Large intestine (tissue), 3 donors: ENCODE measurements at regions not wholly inside any gene's neighbourhood (a gene's known extent, or its start where the extent isn't known, plus 50 kb on each side); places are given as distances from the start of the nearest gene placed in this dataset.

Source experiments
- DNase-seq, 2 donors: peaks; one replicate each; pipeline versions ENCODE4 v3.0.0 to v3.0.0-alpha.2; 2013
- H3K27ac ChIP-seq: one replicate; pipeline ENCODE4 v1.5.1; 2013; ENCODE audit warnings: low read length
- H3K27me3 ChIP-seq: 2 replicates; pipeline ENCODE4 v1.6.1; 2013; ENCODE audit warnings: low read length; ENCODE audit not compliant: control insufficient read depth, insufficient read depth
- H3K36me3 ChIP-seq: 2 replicates; pipeline ENCODE4 v1.6.1; 2013; ENCODE audit warnings: low read length; ENCODE audit not compliant: control insufficient read depth, insufficient read depth
- H3K4me1 ChIP-seq: one replicate; pipeline ENCODE4 v1.6.1; 2013; ENCODE audit warnings: low read length; ENCODE audit not compliant: control insufficient read depth, insufficient read depth
- H3K4me3 ChIP-seq: one replicate; pipeline ENCODE4 v1.5.1; 2013; ENCODE audit warnings: low read length
- H3K9me3 ChIP-seq: one replicate; pipeline ENCODE4 v1.6.1; 2013; ENCODE audit warnings: mild to moderate bottlenecking, low read depth, low read length, moderate library complexity; ENCODE audit not compliant: control insufficient read depth
- WGBS: methylation state at CpG from one replicate; pipeline ENCODE4 v1.1.5; 2013; ENCODE audit warnings: low lambda C conversion rate; ENCODE audit not compliant: insufficient coverage; 5-methylcytosine and 5-hydroxymethylcytosine counted together

DNA sequence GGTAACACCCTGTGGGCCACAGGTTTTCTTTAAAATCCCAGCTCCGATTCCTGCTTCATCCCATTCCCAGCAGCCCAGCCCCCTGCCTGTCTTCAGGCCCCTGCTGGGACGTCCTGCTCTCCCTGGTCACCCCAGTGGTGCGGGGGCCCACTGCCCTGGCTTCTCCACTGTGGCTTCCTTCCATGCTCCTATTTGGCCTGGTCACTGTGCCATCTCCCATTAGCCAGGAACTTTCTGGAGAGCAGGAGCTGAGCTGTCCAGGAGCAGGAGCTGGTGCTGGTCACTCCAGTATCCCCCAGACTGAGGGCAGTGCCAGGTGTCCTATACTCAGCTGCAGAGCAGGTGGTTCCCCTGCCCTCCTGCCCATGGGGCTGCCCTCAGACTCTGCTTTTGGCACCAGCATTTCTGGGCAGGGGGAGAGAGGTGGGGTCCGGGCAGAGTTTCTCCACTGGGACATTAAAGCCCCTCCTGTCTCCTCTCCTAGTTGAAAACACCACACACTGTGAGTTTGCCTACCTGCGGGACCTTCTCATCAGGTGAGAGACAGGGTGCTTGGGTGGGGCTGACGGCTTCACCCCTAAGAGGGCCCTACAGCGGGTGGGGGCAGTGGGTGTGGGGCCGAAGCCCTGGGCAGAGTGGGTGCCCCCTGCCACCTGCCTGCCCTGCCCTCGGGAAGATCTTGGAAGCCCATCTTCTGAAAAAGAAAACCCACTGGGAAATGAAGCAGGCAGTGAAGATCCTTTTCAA lies 356.2 kb downstream of the SEC14L1 start:
- WGBS, result no CpG with 5 or more reads among the region's 9 CpGs
- Histone ChIP-seq H3K9me3 (no peaks in the 10 kb centered on the region), H3K36me3 (peaks cover 78% of the 10 kb centered on the region), H3K27ac (no peak overlapping the region), H3K4me3 (no peak overlapping the region), H3K27me3 (no peaks in the 10 kb centered on the region), H3K4me1 (no peaks in the 10 kb centered on the region)
- DNase-seq, result no peak

DNA sequence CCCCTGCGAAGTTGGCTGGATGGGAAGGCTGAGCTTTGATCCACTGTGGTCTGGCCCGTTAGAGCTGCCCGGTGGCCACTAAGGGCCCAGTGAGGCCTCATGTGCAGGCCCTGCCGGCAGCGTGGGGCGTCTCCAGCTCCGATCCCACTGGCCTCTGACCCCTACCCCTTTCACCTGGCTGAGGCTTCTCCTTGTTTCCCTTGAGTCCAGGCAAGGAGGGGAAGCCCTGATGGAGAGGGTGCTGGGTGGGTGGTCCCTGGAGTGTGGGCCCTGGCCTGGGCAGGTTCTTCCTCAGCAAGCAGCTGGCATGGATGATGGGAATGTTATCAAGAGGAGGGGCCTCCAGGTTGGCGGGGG lies 356.8 kb downstream of the SEC14L1 start:
- Histone ChIP-seq H3K36me3 (peaks cover 72% of the 10 kb centered on the region), H3K4me1 (no peaks in the 10 kb centered on the region), H3K27me3 (no peaks in the 10 kb centered on the region), H3K4me3 (no peak overlapping the region), H3K9me3 (no peaks in the 10 kb centered on the region), H3K27ac (no peak overlapping the region)
- no peak for DNase-seq
- WGBS, result no CpG with 5 or more reads among the region's 8 CpGs

DNA sequence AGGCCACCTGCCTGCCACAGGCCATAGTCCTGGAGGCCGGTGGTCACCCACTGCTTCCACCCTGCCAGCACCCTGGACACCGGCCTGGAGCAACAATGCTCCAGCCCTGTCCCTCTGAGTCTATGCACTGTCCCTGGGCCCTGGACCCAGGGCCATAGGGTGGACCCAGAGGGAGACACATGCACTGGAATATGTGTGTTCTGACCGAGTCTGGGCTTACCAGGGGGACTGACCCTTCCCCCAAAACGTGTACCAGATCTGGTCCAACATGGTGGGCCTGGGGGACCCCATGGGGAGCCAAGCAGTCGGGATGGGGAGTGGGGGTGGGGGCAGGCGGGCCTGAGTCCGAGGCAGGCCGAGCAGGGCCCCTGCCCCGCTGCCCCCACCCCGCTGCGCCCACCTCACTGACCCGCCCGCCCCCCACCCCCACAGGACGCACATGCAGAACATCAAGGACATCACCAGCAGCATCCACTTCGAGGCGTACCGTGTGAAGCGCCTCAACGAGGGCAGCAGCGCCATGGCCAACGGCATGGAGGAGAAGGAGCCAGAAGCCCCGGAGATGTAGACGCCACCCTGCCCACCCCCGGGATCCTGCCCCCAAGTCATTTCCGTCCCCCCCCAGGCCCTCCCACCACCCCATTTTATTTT lies 357.4 kb downstream of the SEC14L1 start:
- peaks cover 66% of the 10 kb centered on the region for H3K36me3 ChIP-seq
- H3K9me3 ChIP-seq, result no peaks in the 10 kb centered on the region
- DNase-seq, result no peak
- H3K27ac ChIP-seq, result no peak overlapping the region
- no peak overlapping the region for H3K4me3 ChIP-seq
- H3K4me1 ChIP-seq, result no peaks in the 10 kb centered on the region
- no CpG with 5 or more reads among the region's 25 CpGs for WGBS
- no peaks in the 10 kb centered on the region for H3K27me3 ChIP-seq

DNA sequence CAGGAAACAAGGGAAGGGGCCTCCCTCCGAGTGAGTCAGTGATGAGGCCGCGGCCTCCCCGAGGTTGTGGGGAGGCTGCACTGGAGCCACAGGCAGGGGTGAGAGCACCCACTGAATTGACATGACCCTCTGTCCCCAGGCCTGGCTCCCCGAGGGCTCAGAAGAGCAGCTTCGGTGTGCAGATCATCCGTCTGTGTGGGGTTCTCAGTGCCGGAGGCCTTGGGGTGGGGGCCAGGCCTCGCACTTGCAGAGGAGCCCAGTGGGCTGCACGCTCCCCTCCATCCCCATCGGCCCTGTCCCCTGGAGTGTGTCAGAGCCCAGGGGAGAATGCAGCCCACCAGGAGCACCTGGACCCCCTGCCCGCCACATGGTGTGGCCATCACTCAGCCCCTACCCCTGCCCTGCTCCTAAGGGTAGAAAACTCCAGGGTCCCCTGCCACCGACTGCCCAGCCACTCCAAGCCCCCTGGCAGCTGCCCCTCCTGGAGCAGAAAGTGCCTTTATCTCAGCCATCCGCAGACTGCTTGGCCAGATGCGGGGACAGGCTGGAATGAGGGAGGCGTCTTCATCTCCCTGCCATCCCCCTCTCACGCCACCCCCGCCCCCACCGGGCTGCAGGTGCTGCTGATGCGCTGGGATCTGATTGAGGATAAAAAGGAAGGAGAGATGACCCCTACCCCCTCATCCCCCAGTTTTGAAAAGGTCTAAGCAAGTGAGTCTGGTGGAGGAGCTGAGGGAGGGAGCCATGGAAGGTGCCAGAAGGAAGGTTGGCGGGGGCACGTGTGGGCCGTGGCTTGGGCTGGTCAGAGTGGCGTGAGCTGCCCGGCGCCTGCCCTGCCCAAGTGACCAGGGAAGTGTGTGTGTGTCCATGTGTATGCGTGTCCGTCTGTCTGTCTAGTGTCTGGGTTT lies 358.3 kb downstream of the SEC14L1 start:
- Histone ChIP-seq H3K36me3 (peaks cover 59% of the 10 kb centered on the region), H3K9me3 (no peaks in the 10 kb centered on the region), H3K27me3 (no peaks in the 10 kb centered on the region), H3K27ac (no peak overlapping the region), H3K4me3 (no peak overlapping the region), H3K4me1 (no peaks in the 10 kb centered on the region)
- no peak for DNase-seq
- no CpG with 5 or more reads among the region's 28 CpGs for WGBS

DNA sequence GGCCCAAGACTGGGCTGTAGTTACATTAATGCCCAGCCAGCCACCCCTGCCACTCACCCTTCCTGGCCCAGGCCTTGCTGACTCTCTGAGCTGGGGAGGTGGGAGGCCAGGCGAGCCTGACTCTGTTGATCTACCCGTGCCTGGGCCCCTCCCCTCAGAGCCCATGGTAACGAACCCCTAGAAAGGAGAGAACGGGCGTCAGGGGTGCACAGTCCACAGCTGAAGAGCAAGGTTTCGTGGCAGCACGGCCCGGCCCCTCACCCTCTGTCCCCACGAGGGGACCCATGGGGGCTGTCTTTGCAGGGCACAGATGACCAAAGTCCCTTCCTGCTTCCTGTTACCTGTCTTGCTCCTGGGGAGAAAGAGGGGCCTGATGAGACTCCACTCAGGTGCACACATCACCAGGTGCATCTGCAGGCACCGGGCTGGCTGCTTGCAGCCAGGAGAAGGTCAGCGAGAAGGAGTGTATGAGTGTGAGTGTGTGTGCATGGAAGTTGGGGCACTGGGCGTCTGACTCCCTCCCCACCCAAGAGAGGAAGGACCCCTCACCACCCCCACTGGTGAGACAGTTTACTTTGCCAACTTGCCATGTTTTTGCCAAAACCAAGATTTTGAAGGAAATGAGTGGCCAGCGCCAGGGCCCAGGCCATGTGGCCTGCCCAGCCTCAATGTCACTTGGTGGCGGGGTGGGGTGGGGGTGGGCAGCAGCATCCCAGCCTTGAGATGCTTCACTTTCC lies 359.1 kb downstream of the SEC14L1 start:
- no peak for DNase-seq
- H3K4me3 ChIP-seq, result no peak overlapping the region
- H3K36me3 ChIP-seq, result peaks cover 52% of the 10 kb centered on the region
- H3K9me3 ChIP-seq, result no peaks in the 10 kb centered on the region
- WGBS, result no CpG with 5 or more reads among the region's 14 CpGs
- H3K4me1 ChIP-seq, result no peaks in the 10 kb centered on the region
- H3K27ac ChIP-seq, result no peak overlapping the region
- H3K27me3 ChIP-seq, result no peaks in the 10 kb centered on the region

DNA sequence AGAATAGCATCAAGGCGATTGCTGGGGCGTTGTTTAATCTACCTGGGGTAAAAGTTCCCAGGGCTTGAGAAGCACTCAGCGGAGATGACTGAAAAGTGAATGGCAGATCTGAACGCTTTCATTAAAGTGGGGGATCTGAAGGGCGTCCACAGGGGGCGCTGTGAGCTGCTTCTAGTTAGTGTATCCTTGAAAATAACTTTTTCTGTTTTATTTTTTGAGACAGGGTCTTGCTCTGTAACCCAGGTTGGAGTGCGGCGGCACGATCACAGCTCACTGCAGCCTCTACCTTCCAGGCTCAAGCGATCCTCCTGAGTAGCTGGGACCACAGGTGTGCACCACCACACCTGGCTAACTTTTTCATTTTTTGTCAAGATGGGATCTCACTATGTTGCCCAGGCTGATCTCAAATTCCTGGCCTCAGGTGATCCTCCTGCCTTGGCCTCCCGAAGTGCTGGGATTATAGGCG lies 360.4 kb downstream of the SEC14L1 start:
- Histone ChIP-seq H3K4me3 (no peak overlapping the region), H3K36me3 (peaks cover 42% of the 10 kb centered on the region), H3K27ac (no peak overlapping the region), H3K9me3 (no peaks in the 10 kb centered on the region), H3K4me1 (no peaks in the 10 kb centered on the region), H3K27me3 (no peaks in the 10 kb centered on the region)
- no CpG with 5 or more reads among the region's 12 CpGs for WGBS
- no peak for DNase-seq

DNA sequence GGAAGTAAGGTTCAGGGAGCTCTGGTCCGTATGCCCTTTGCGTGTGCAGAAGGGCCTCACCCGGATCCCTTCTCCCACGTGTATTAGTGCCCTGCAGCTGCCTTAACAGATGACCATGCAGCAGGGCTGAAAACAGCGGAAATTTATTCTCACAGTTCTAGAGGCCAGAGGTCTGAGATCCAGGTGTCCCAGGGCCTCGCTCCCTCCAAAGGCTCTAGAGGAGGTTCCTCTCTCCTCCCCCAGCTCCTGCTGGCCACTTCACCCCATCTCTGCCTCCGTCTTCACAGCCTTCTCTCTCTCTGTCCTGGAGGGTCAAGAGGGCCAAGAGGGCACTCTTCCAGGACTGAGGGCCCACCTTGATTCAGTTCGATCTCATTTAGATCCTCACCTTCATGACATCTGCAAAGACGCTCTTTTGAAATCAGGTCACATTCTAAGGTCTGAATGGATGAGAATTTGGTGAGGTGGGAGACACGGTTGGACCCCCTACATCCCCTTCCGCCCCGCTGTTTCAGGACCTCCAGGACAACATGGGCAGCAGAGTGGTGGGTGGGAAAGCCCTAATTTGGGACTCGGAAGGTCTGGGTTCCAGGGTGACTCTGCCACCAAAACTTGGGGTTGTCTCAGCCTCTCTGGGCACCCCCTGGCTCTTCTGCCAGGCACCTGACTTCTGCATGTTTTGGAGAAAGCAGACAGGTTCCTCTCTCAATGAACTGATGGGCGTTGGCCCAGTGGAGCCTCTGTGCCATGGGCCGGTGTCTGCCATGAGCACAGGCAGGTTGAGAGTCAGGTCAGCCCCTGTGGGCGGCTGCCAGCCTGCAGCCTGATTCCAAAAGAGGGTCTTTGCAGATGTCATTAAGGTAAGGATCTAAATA lies 361.2 kb downstream of the SEC14L1 start:
- no peak for DNase-seq
- Histone ChIP-seq H3K4me3 (no peak overlapping the region), H3K27ac (no peak overlapping the region), H3K36me3 (peaks cover 33% of the 10 kb centered on the region), H3K4me1 (no peaks in the 10 kb centered on the region), H3K27me3 (no peaks in the 10 kb centered on the region), H3K9me3 (no peaks in the 10 kb centered on the region)
- 100% methylated on average over 2 of the region's 16 CpGs for WGBS

DNA sequence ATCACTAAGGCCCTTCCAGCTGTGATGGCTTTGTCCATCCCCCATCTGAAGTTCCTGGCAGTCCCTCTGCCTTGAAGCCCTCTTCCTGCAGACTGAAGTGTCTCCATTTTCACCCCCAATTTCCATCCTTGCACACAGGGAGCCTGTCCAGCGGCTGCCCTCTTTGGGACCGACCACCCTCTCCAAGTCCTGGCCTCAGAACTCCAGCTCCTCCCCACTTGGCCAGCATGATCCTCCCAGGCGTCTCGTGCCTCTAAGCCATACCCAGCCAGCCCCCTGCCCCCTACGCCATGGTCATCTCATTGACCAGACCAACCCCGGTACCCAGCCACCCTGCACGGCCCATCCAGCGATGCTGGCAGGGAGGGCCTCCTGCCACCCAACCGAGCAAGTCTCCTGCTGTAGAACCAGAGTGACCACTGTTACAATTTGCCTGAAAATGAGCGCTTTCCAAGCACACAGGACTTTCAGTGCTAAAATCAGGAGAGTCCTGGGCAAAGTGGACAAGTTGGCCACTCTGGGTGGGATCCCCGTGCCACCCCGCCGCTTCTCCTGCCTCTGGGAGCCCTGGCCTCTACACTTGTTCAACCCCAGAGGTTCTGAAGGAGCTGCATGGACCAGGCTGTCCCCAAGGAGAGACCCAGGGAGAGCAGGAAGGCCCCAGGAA lies 362.0 kb downstream of the SEC14L1 start:
- Histone ChIP-seq H3K36me3 (peaks cover 27% of the 10 kb centered on the region), H3K27me3 (no peaks in the 10 kb centered on the region), H3K9me3 (no peaks in the 10 kb centered on the region), H3K27ac (no peak overlapping the region), H3K4me1 (no peaks in the 10 kb centered on the region), H3K4me3 (no peak overlapping the region)
- WGBS, result no CpG with 5 or more reads among the region's 13 CpGs
- DNase-seq, result no peak

DNA sequence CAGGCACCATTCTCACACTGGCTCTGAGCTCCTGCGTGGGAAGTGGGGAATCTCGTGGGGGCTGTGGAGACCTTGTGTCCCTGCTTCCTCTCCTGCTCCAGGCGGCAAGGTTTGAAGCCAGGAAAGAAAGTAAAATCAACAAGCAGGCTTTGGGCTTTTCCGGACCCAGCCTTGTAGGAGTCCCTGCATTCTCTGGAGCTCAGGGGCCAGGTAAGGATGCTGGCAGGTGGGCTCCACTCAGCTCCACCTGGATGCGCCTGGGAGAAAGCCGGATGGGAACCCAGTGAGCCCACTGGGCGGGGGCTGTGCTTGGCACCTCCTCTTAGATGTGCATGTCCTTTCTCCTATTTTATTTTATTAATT lies 362.5 kb downstream of the SEC14L1 start:
- no peak for DNase-seq

More for the DNA sequence above, 362.5 kb downstream of the SEC14L1 start:
- Histone ChIP-seq H3K27ac (no peak overlapping the region), H3K4me1 (no peaks in the 10 kb centered on the region), H3K27me3 (no peaks in the 10 kb centered on the region), H3K9me3 (no peaks in the 10 kb centered on the region), H3K36me3 (peaks cover 24% of the 10 kb centered on the region), H3K4me3 (no peak overlapping the region)
- WGBS, result no CpG with 5 or more reads among the region's 7 CpGs
